H1 (cell line): ENCODE measurements at regions not wholly inside any gene's neighbourhood (a gene's known extent, or its start where the extent isn't known, plus 50 kb on each side); places are given as distances from the start of the nearest gene placed in this dataset.

Experiments
- CTCF ChIA-PET: fragments of 300-600 bp; sonication (Branson Sonifier 250); formaldehyde crosslinking; loops from one replicate; lab custom pipeline; 2021; ENCODE audit not compliant: partially characterized antibody; lab: Charles Lee
- POLR2A ChIA-PET: fragments of 300-600 bp; sonication (Branson Sonifier 250); formaldehyde crosslinking; loops from one replicate; lab custom pipeline; 2021; ENCODE audit warnings: inconsistent platforms; ENCODE audit not compliant: partially characterized antibody; lab: Charles Lee
- DNase-seq, 2 experiments: peaks; one replicate each; pipeline versions ENCODE4 v3.0.0 to v3.0.0-alpha.2; 2010 to 2022; ENCODE audit warnings: low spot score in 2 of 2, low read depth in 1 of 2, mixed read lengths in 1 of 2
- FAIRE-seq: peaks from 2 replicates; lab custom pipeline; 2011; peaks lifted over from hg19 to GRCh38; lab: Jason Lieb, UNC
- H2AFZ ChIP-seq: 2 replicates; pipeline ENCODE4 v1.8.1; 2012; ENCODE audit warnings: low read length, inconsistent platforms
- H2AK5ac ChIP-seq: 2 replicates; pipeline ENCODE4 v1.6.1; 2013; ENCODE audit warnings: low read depth, low read length
- H2BK120ac ChIP-seq: replicated peaks from 2 replicates; pipeline ENCODE3; 2013; ENCODE audit warnings: low read depth, low read length, inconsistent platforms
- H2BK12ac ChIP-seq: 2 replicates; pipeline ENCODE4 v1.6.1; 2013; ENCODE audit warnings: low read depth, low read length
- H2BK15ac ChIP-seq: 2 replicates; pipeline ENCODE4 v1.6.1; 2013; ENCODE audit warnings: low read length
- H2BK20ac ChIP-seq: 2 replicates; pipeline ENCODE4 v1.6.1; 2013; ENCODE audit warnings: low read length
- H2BK5ac ChIP-seq: 2 replicates; pipeline ENCODE4 v1.6.1; 2013; ENCODE audit warnings: low read depth, low read length
- H3K14ac ChIP-seq: 2 replicates; pipeline ENCODE4 v1.6.1; 2013; ENCODE audit warnings: inconsistent platforms; ENCODE audit not compliant: insufficient read length
- H3K18ac ChIP-seq: 2 replicates; pipeline ENCODE4 v1.6.1; 2013; ENCODE audit warnings: low read length; ENCODE audit errors: extremely low read depth
- H3K23ac ChIP-seq: 2 replicates; pipeline ENCODE4 v1.6.1; 2013; ENCODE audit warnings: inconsistent platforms; ENCODE audit not compliant: insufficient read length
- H3K23me2 ChIP-seq: 2 replicates; pipeline ENCODE4 v1.6.1; 2013; ENCODE audit warnings: low read depth, low read length
- H3K27ac ChIP-seq: 2 replicates; pipeline ENCODE4 v1.6.1; 2011; ENCODE audit warnings: low read depth, low read length, inconsistent platforms
- H3K27me3 ChIP-seq, 4 experiments: replicated peaks in 1 of 4; 1 replicate in 1 of 4; 2 replicates in 3 of 4; pipeline versions ENCODE4 v1.6.1 to v1.8.1; 2011 to 2013; ENCODE audit warnings: low read length in 3 of 4, mild to moderate bottlenecking in 3 of 4, inconsistent platforms in 2 of 4, mixed read lengths in 2 of 4, moderate library complexity in 1 of 4; ENCODE audit not compliant: control insufficient read depth in 3 of 4, insufficient read depth in 3 of 4; ENCODE audit errors: extremely low read depth in 1 of 4
- H3K36me3 ChIP-seq, 4 experiments: 2 replicates each; pipeline versions ENCODE4 v1.6.1 to v1.8.1; 2011 to 2013; ENCODE audit warnings: mild to moderate bottlenecking in 4 of 4, low read length in 3 of 4, moderate library complexity in 2 of 4, control low read depth in 1 of 4, inconsistent platforms in 1 of 4; ENCODE audit not compliant: insufficient read depth in 4 of 4, control insufficient read depth in 2 of 4
- H3K4ac ChIP-seq: replicated peaks from 2 replicates; pipeline ENCODE3; 2013; ENCODE audit warnings: low read length, low read depth, mixed read lengths, inconsistent platforms; ENCODE audit not compliant: insufficient read length
- H3K4me1 ChIP-seq, 4 experiments: replicated peaks in 1 of 4; 1 replicate in 1 of 4; 2 replicates in 3 of 4; pipeline versions ENCODE4 v1.6.1 to v1.8.1; 2011 to 2013; ENCODE audit warnings: low read length in 3 of 4, inconsistent platforms in 2 of 4, mixed read lengths in 1 of 4; ENCODE audit not compliant: insufficient read depth in 4 of 4, control insufficient read depth in 3 of 4
- H3K4me2 ChIP-seq, 2 experiments: 2 replicates each; pipeline versions ENCODE4 v1.6.1 to v1.8.1; 2011 to 2013; ENCODE audit warnings: low read depth in 2 of 2, low read length in 2 of 2, control low read depth in 1 of 2, inconsistent platforms in 1 of 2, mild to moderate bottlenecking in 1 of 2; ENCODE audit not compliant: insufficient read depth in 1 of 2
- H3K4me3 ChIP-seq, 4 experiments: fragments of 200-600, 300-600 bp in 1 of 4; sonication (generic), shearing (Covaris generic), sonication (Bioruptor Twin) in 1 of 4; 2 replicates each; pipeline versions ENCODE4 v1.5.1 to v1.8.1; 2011 to 2016; ENCODE audit warnings: low read length in 4 of 4, low read depth in 3 of 4, control low read depth in 2 of 4, inconsistent platforms in 2 of 4, mild to moderate bottlenecking in 2 of 4, mixed read lengths in 1 of 4, moderate library complexity in 1 of 4; ENCODE audit not compliant: insufficient read depth in 2 of 4; ENCODE audit errors: extremely low read depth in 1 of 4
- H3K56ac ChIP-seq: replicated peaks from 2 replicates; pipeline ENCODE3; 2013; ENCODE audit warnings: low read depth, mild to moderate bottlenecking, mixed read lengths, low read length, inconsistent platforms; ENCODE audit not compliant: insufficient read length
- H3K79me1 ChIP-seq: 2 replicates; pipeline ENCODE4 v1.6.1; 2013; ENCODE audit warnings: low read depth, low read length, control low read depth
- H3K79me2 ChIP-seq, 2 experiments: 2 replicates each; pipeline versions ENCODE4 v1.6.1 to v1.8.1; 2012 to 2013; ENCODE audit warnings: low read length in 2 of 2, mild to moderate bottlenecking in 2 of 2, inconsistent platforms in 1 of 2; ENCODE audit not compliant: insufficient read depth in 2 of 2, control insufficient read depth in 1 of 2
- H3K9ac ChIP-seq, 4 experiments: replicated peaks in 1 of 4; 1 replicate in 1 of 4; 2 replicates in 3 of 4; pipeline versions ENCODE4 v1.6.1 to v1.8.1; 2011 to 2013; ENCODE audit warnings: low read depth in 3 of 4, low read length in 3 of 4, control low read depth in 2 of 4, mild to moderate bottlenecking in 2 of 4, moderate library complexity in 2 of 4, inconsistent platforms in 1 of 4; ENCODE audit errors: extremely low read depth in 1 of 4
- H3K9me3 ChIP-seq, 2 experiments: 2 replicates each; pipeline versions ENCODE4 v1.6.1 to v1.8.1; 2012 to 2013; ENCODE audit warnings: mild to moderate bottlenecking in 2 of 2, moderate library complexity in 2 of 2, control low read depth in 1 of 2, inconsistent platforms in 1 of 2, low read depth in 1 of 2, low read length in 1 of 2, mixed read lengths in 1 of 2; ENCODE audit not compliant: insufficient read depth in 2 of 2
- H4K20me1 ChIP-seq, 2 experiments: replicated peaks in 1 of 2; 2 replicates each; pipeline versions ENCODE3 to v1.8.1; 2011 to 2013; ENCODE audit warnings: inconsistent platforms in 2 of 2, low read length in 2 of 2, mild to moderate bottlenecking in 1 of 2; ENCODE audit not compliant: insufficient read depth in 2 of 2, control insufficient read depth in 1 of 2
- H4K5ac ChIP-seq: 2 replicates; pipeline ENCODE4 v1.6.1; 2013; ENCODE audit warnings: low read length, low read depth, mixed read lengths, inconsistent platforms; ENCODE audit not compliant: insufficient read length
- H4K8ac ChIP-seq: 2 replicates; pipeline ENCODE4 v1.8.0; 2013; ENCODE audit warnings: mild to moderate bottlenecking, moderate library complexity, low read length, inconsistent platforms; ENCODE audit not compliant: insufficient read depth; ENCODE audit errors: extremely low read depth
- H4K91ac ChIP-seq: replicated peaks from 2 replicates; pipeline ENCODE3; 2013; ENCODE audit warnings: low read length, mixed read lengths, inconsistent platforms; ENCODE audit not compliant: insufficient read length
- BRCA1 ChIP-seq: IDR thresholded peaks from 2 replicates; pipeline ENCODE4 v1.6.1; 2012; ENCODE audit warnings: low read depth, low read length, improper control_type of control experiment
- CHD1 ChIP-seq: IDR thresholded peaks from 2 replicates; pipeline ENCODE4 v1.6.1; 2012; ENCODE audit warnings: low read depth, low read length, improper control_type of control experiment
- CTBP2 ChIP-seq: IDR thresholded peaks from 2 replicates; pipeline ENCODE4 v1.7.0; 2011; ENCODE audit warnings: borderline replicate concordance, mild to moderate bottlenecking, moderate library complexity, mixed read lengths, low read length; ENCODE audit not compliant: insufficient read depth, insufficient read length
- EP300 ChIP-seq, 2 experiments: IDR thresholded peaks; 1 replicate in 1 of 2; 2 replicates in 1 of 2; pipeline ENCODE4 v1.6.1; 2011 to 2012; ENCODE audit warnings: low read depth in 2 of 2, low read length in 2 of 2, mild to moderate bottlenecking in 2 of 2, borderline replicate concordance in 1 of 2, inconsistent platforms in 1 of 2, moderate library complexity in 1 of 2
- HDAC2 ChIP-seq, 2 experiments: fragments of 300-600 bp in 1 of 2; sonication (generic) in 1 of 2; IDR thresholded peaks; 2 replicates each; pipeline ENCODE4 v1.6.1; 2011 to 2012; ENCODE audit warnings: low read depth in 2 of 2, low read length in 2 of 2, mild to moderate bottlenecking in 2 of 2, moderate library complexity in 2 of 2, borderline replicate concordance in 1 of 2, inconsistent platforms in 1 of 2
- HDAC6 ChIP-seq: IDR thresholded peaks from one replicate; pipeline ENCODE4 v1.7.1; 2012; ENCODE audit warnings: low read depth, mild to moderate bottlenecking, inconsistent platforms, low read length, moderate library complexity
- JUN ChIP-seq: IDR thresholded peaks from 2 replicates; pipeline ENCODE4 v1.6.1; 2011; ENCODE audit warnings: low read depth, mild to moderate bottlenecking, improper control_type of control experiment, low read length
- RNF2 ChIP-seq: fragments of 200-900, 300-1000 bp; sonication (generic); IDR thresholded peaks from 2 replicates; pipeline ENCODE4 v1.7.1; 2016; ENCODE audit warnings: borderline replicate concordance, low read depth, mild to moderate bottlenecking, antibody characterized with exemption, low read length; ENCODE audit not compliant: poor library complexity, severe bottlenecking; ENCODE audit errors: missing control alignments
- SIX5 ChIP-seq: IDR thresholded peaks from 2 replicates; pipeline ENCODE4 v1.6.1; 2011; ENCODE audit warnings: mild to moderate bottlenecking, low read depth, low read length
- SP2 ChIP-seq: IDR thresholded peaks from 2 replicates; pipeline ENCODE4 v1.6.1; 2012; ENCODE audit warnings: mild to moderate bottlenecking, low read length, inconsistent platforms
- SUZ12 ChIP-seq: fragments of 200-600 bp; sonication (generic); IDR thresholded peaks from 2 replicates; pipeline ENCODE4 v1.6.1; 2012; ENCODE audit warnings: mild to moderate bottlenecking, inconsistent platforms, low read length, moderate library complexity, mixed read lengths
- TAF7 ChIP-seq: optimal IDR thresholded peaks from 2 replicates; pipeline ENCODE3; 2011; ENCODE audit warnings: low read depth, mild to moderate bottlenecking, inconsistent platforms, low read length, moderate library complexity, borderline replicate concordance
- WGBS, 2 experiments: shearing (Covaris generic) in 1 of 2; methylation state at CpG; one replicate each; pipeline versions ENCODE4 v1.1.6 to v1.1.7; 2013 to 2015; ENCODE audit warnings: low lambda C conversion rate in 2 of 2, mixed read lengths in 2 of 2, inconsistent platforms in 1 of 2, low coverage in 1 of 2, missing lambda C conversion rate in 1 of 2; ENCODE audit not compliant: insufficient replicate concordance in 2 of 2, insufficient coverage in 1 of 2, insufficient read length in 1 of 2; ENCODE audit errors: extremely low coverage in 1 of 2, missing lambda C conversion rate in 1 of 2; 5-methylcytosine and 5-hydroxymethylcytosine counted together
- TF ChIP-seq, protein P1 (sequence below): IDR thresholded peaks from 2 replicates; pipeline ENCODE4 v1.6.1; 2012; ENCODE audit warnings: inconsistent platforms

- Histone ChIP-seq H2BK5ac (no peak overlapping the region), H3K36me3 (no peaks in the 10 kb centered on the region), H3K79me1 (no peaks in the 10 kb centered on the region), H3K23me2 (no peaks in the 10 kb centered on the region; the same call in 1 of the 2 replicates), H3K56ac (no peak overlapping the region), H3K4me1 (no peaks in the 10 kb centered on the region), H2AFZ (no peak overlapping the region), H2BK15ac (no peak overlapping the region), H3K14ac (no peak overlapping the region), H3K4ac (no peak overlapping the region), H3K9ac (no peak overlapping the region), H3K23ac (no peak overlapping the region), H4K20me1 (no peaks in the 10 kb centered on the region), H3K4me3 (no peak overlapping the region), H4K8ac (no peak overlapping the region), H2BK120ac (no peak overlapping the region), H4K5ac (no peak overlapping the region), H3K18ac (no peak overlapping the region), H2AK5ac (no peak overlapping the region), H3K27ac (no peak overlapping the region), H3K9me3 (no peaks in the 10 kb centered on the region), H3K27me3 (no peaks in the 10 kb centered on the region), H4K91ac (no peak overlapping the region), H2BK12ac (no peak overlapping the region), H3K4me2 (no peak overlapping the region), H2BK20ac (no peak overlapping the region), H3K79me2 (no peaks in the 10 kb centered on the region)
- CTCF ChIA-PET = interaction anchor here (1.0 to 1.2 kb wide), 4 partner anchors 11 to 121 kb away, joined by 3 to 4 read pairs (median 4); no protein-coding TSS in a partner anchor
- POLR2A ChIA-PET = no interaction called here
- FAIRE-seq (no peak), DNase-seq (no peak)
- 91% methylated on average over 5 of the region's 5 CpGs; no CpG with 5 or more reads in 1 of the 2 experiments for WGBS, 2 experiments
- TF ChIP-seq JUN (no peak), SUZ12 (no peak), SP2 (no peak), SIX5 (no peak), BRCA1 (no peak), RNF2 (no peak), CTBP2 (no peak), EP300 (IDR thresholded peaks at IDR 0.05; ENCODE audit: borderline replicate concordance in 1 of 2, low read depth in 2 of 2, low read length in 2 of 2) (no peak), CHD1 (no peak), TAF7 (no peak), HDAC6 (no peak), HDAC2 (IDR thresholded peaks at IDR 0.05; ENCODE audit: borderline replicate concordance in 1 of 2, low read depth in 2 of 2, low read length in 2 of 2) (no peak)
- TF ChIP-seq, protein P1, sequence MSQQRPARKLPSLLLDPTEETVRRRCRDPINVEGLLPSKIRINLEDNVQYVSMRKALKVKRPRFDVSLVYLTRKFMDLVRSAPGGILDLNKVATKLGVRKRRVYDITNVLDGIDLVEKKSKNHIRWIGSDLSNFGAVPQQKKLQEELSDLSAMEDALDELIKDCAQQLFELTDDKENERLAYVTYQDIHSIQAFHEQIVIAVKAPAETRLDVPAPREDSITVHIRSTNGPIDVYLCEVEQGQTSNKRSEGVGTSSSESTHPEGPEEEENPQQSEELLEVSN = no peak
Measured at GRCh38 chr15:96553451-96553850, 223.0 kb downstream of the NR2F2 start.
